Hepatocyte (in vitro differentiated cells): ENCODE measurements at regions not wholly inside any gene's neighbourhood (a gene's known extent, or its start where the extent isn't known, plus 50 kb on each side); places are given as distances from the start of the nearest gene placed in this dataset.

Experiments used
- DNase-seq: peaks from one replicate; pipeline ENCODE4 v3.0.0-alpha.2; 2016; ENCODE audit warnings: low spot score
- H2AFZ ChIP-seq: fragments of 200-600 bp; sonication (generic); 2 replicates; pipeline ENCODE4 v1.6.0; 2016; ENCODE audit warnings: antibody characterized with exemption, mild to moderate bottlenecking
- H3K27ac ChIP-seq: fragments of 200-600 bp; sonication (generic); 2 replicates; pipeline ENCODE4 v1.5.1; 2016; ENCODE audit warnings: mild to moderate bottlenecking
- H3K27me3 ChIP-seq: fragments of 200-600 bp; sonication (generic); 2 replicates; pipeline ENCODE4 v1.6.1; 2016
- H3K36me3 ChIP-seq: fragments of 200-600 bp; sonication (generic); replicated peaks from 2 replicates; pipeline ENCODE4 v1.5.1; 2016; ENCODE audit warnings: low read depth; ENCODE audit not compliant: insufficient read depth
- H3K4me1 ChIP-seq: fragments of 200-600 bp; sonication (generic); 2 replicates; pipeline ENCODE4 v1.5.1; 2016; ENCODE audit warnings: mild to moderate bottlenecking, moderate library complexity; ENCODE audit not compliant: insufficient read depth
- H3K4me2 ChIP-seq: fragments of 200-600 bp; sonication (generic); 2 replicates; pipeline ENCODE4 v1.6.0; 2016
- H3K4me3 ChIP-seq: fragments of 200-600 bp; sonication (generic); 2 replicates; pipeline ENCODE4 v1.5.1; 2016; ENCODE audit warnings: mild to moderate bottlenecking
- H3K79me2 ChIP-seq: fragments of 200-600 bp; sonication (generic); 2 replicates; pipeline ENCODE4 v1.6.0; 2017; ENCODE audit warnings: mild to moderate bottlenecking
- H3K9me2 ChIP-seq: fragments of 200-600 bp; sonication (generic); replicated peaks from 2 replicates; pipeline ENCODE4 v1.6.0; 2017; ENCODE audit warnings: mild to moderate bottlenecking; ENCODE audit not compliant: insufficient read depth
- H3K9me3 ChIP-seq: fragments of 200-600 bp; sonication (generic); 2 replicates; pipeline ENCODE4 v1.5.1; 2016; ENCODE audit warnings: low read depth, mild to moderate bottlenecking
- H4K20me1 ChIP-seq: fragments of 200-600 bp; sonication (generic); 2 replicates; pipeline ENCODE4 v1.6.0; 2016; ENCODE audit warnings: mild to moderate bottlenecking; ENCODE audit not compliant: insufficient read depth, poor library complexity, severe bottlenecking
- EZH2 ChIP-seq: fragments of 200-600 bp; sonication (generic); IDR thresholded peaks from 2 replicates; pipeline ENCODE4 v1.6.1; 2016; ENCODE audit warnings: antibody characterized with exemption, mild to moderate bottlenecking, borderline replicate concordance
- EZH2phosphoT487 ChIP-seq: fragments of 200-600 bp; sonication (generic); IDR thresholded peaks from one replicate; pipeline ENCODE4 v1.6.1; 2018; ENCODE audit warnings: antibody characterized with exemption, mild to moderate bottlenecking, low read depth, moderate library complexity; ENCODE audit not compliant: unreplicated experiment, severe bottlenecking
- WGBS: methylation state at CpG from one replicate; pipeline ENCODE4 v1.1.6; 2016; ENCODE audit warnings: low lambda C conversion rate; ENCODE audit errors: missing lambda C conversion rate; 5-methylcytosine and 5-hydroxymethylcytosine counted together
- TF ChIP-seq, protein P1 (sequence below): fragments of 200-600 bp; sonication (generic); IDR thresholded peaks from 2 replicates; pipeline ENCODE4 v1.5.1; 2016; ENCODE audit warnings: antibody characterized with exemption, mild to moderate bottlenecking; ENCODE audit not compliant: poor library complexity

GRCh38 chr9:21728781-21729180 is 73.7 kb upstream of the MTAP start:
- no peak overlapping the region for H3K4me2 ChIP-seq
- H3K79me2 ChIP-seq = no peaks in the 10 kb centered on the region
- no peak overlapping the region for H3K27ac ChIP-seq
- no peak overlapping the region for H3K4me3 ChIP-seq
- DNase-seq = no peak
- 73% methylated on average over 5 of the region's 5 CpGs for WGBS
- TF ChIP-seq, protein P1, sequence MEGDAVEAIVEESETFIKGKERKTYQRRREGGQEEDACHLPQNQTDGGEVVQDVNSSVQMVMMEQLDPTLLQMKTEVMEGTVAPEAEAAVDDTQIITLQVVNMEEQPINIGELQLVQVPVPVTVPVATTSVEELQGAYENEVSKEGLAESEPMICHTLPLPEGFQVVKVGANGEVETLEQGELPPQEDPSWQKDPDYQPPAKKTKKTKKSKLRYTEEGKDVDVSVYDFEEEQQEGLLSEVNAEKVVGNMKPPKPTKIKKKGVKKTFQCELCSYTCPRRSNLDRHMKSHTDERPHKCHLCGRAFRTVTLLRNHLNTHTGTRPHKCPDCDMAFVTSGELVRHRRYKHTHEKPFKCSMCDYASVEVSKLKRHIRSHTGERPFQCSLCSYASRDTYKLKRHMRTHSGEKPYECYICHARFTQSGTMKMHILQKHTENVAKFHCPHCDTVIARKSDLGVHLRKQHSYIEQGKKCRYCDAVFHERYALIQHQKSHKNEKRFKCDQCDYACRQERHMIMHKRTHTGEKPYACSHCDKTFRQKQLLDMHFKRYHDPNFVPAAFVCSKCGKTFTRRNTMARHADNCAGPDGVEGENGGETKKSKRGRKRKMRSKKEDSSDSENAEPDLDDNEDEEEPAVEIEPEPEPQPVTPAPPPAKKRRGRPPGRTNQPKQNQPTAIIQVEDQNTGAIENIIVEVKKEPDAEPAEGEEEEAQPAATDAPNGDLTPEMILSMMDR = no peak
- TF ChIP-seq EZH2phosphoT487 (no peak), EZH2 (no peak)
- no peaks in the 10 kb centered on the region for H3K36me3 ChIP-seq
- no peaks in the 10 kb centered on the region for H3K4me1 ChIP-seq
- H3K9me3 ChIP-seq = no peaks in the 10 kb centered on the region
- H4K20me1 ChIP-seq = no peaks in the 10 kb centered on the region
- H3K9me2 ChIP-seq = no peaks in the 10 kb centered on the region
- peaks cover 2% of the 10 kb centered on the region for H3K27me3 ChIP-seq
- H2AFZ ChIP-seq = no peak overlapping the region

DNA sequence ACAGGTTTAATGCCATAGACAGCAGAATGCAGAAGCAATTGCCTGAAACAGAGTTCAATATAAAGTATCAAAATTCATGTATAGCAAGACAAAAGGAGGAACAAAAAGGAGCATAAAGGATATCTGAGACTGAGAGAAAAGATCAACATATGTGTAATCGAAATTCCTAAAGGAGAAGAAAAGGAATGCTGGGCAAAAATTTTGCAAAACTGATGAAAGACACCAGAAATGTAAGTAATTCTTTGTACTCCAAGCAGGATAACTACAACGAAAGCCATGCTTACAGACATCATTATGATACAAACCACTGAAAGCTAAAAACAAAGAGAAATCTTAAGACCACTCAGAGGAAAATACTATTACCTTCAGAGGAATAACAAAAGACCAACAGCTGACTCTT is 72.8 kb upstream of the MTAP start:
- H3K9me3 ChIP-seq = no peaks in the 10 kb centered on the region
- H3K4me1 ChIP-seq = no peaks in the 10 kb centered on the region
- no peaks in the 10 kb centered on the region for H3K36me3 ChIP-seq
- H2AFZ ChIP-seq = no peak overlapping the region
- H3K4me3 ChIP-seq = no peak overlapping the region
- no peaks in the 10 kb centered on the region for H3K27me3 ChIP-seq
- no peak for DNase-seq
- H4K20me1 ChIP-seq = no peaks in the 10 kb centered on the region
- no peak overlapping the region for H3K4me2 ChIP-seq
- TF ChIP-seq, protein P1 = no peak
- TF ChIP-seq EZH2 (no peak), EZH2phosphoT487 (no peak)
- WGBS = 72% methylated on average over 2 of the region's 2 CpGs
- no peaks in the 10 kb centered on the region for H3K9me2 ChIP-seq
- no peaks in the 10 kb centered on the region for H3K79me2 ChIP-seq
- no peak overlapping the region for H3K27ac ChIP-seq

GRCh38 chr9:21730899-21731298 is 71.5 kb upstream of the MTAP start:
- Histone ChIP-seq H3K4me1 (no peaks in the 10 kb centered on the region), H3K79me2 (no peaks in the 10 kb centered on the region), H3K9me3 (no peaks in the 10 kb centered on the region), H3K27me3 (no peaks in the 10 kb centered on the region), H3K9me2 (no peaks in the 10 kb centered on the region), H3K36me3 (no peaks in the 10 kb centered on the region), H3K4me3 (no peak overlapping the region), H2AFZ (no peak overlapping the region), H4K20me1 (no peaks in the 10 kb centered on the region), H3K27ac (no peak overlapping the region), H3K4me2 (no peak overlapping the region)
- no peak for DNase-seq
- WGBS = 76% methylated on average over 1 of the region's 1 CpG
- TF ChIP-seq, protein P1 = no peak
- TF ChIP-seq EZH2 (no peak), EZH2phosphoT487 (no peak)

- no peak for TF ChIP-seq EZH2phosphoT487
- H3K9me2 ChIP-seq = no peaks in the 10 kb centered on the region
- no peak overlapping the region for H2AFZ ChIP-seq
- DNase-seq = no peak
- no peak overlapping the region for H3K4me2 ChIP-seq
- no peaks in the 10 kb centered on the region for H3K79me2 ChIP-seq
- peaks cover 5% of the 10 kb centered on the region for H3K27me3 ChIP-seq
- no peaks in the 10 kb centered on the region for H3K36me3 ChIP-seq
- no peak overlapping the region for H3K4me3 ChIP-seq
- H3K4me1 ChIP-seq = no peaks in the 10 kb centered on the region
- H3K9me3 ChIP-seq = no peaks in the 10 kb centered on the region
- no peak overlapping the region for H3K27ac ChIP-seq
- no peaks in the 10 kb centered on the region for H4K20me1 ChIP-seq
These were observed 61.3 kb upstream of the MTAP start for GRCh38 chr9:21741151-21741550.
